NCI-H2227 (cell line): ENCODE measurements at regions not wholly inside any gene's neighbourhood (a gene's known extent, or its start where the extent isn't known, plus 50 kb on each side); places are given as distances from the start of the nearest gene placed in this dataset.

Experiments used
- DNase-seq: peaks from one replicate; lab custom pipeline; 2025; ENCODE audit not compliant: unreplicated experiment; lab: John Stamatoyannopoulos, UW

DNA sequence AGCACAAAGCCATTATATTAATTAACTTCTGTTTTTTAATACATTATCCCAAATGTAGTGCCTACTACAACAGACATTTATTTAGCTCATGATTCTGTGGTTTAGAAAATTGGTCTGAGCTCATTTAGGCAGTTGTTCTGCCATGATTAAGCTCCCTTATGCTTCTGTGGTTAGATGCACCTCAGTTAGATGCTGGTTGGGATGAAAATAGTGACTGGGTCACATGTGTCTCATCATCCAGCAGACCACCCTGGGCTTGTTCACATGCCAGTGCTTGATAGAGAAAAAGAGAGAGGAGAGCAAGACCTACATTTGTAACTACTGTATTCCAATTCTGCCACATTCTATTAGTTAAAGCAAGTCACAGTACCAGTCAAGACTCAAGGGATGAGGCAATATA, 376.4 kb upstream of the GNPDA2 start:
- no peak for DNase-seq

DNA sequence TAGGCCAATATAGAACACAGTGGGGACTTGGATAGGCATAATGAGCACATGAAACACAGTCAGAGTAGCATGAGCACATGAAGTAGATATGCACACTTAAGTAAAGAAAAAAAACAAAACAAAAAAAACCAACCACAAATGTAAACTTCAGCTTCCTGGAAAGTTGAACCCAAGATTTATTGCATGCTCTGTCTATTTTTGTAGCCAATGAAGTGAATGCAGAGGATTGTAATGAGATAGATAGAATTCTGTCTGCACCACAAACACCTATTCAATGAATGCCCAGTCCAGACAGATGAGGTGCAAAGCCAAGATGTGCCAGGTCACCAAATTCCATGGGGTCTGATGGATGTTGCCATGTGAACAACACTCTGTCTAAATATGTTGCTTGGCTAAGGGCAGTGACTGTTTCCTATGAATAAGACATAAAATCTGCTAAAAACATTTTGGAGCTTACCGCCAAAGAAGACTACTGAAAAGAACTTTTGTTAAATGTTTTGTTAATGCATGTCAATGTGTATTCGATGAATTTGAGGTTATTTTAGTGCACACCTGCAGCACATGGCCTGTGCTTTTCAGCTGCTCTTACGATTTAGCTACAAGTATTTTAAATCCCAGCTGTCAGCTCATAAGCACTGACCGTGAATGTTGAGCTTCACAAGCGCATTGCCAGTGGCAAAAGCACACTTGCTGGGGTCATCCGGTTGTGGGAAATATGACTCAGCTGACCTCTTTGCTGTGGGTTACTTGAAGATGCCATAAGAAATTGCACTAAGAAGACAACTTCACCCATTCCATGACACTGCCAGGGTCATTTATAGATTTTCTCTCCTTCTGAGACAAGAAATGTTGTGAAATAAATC, 374.8 kb upstream of the GNPDA2 start:
- no peak for DNase-seq

DNA sequence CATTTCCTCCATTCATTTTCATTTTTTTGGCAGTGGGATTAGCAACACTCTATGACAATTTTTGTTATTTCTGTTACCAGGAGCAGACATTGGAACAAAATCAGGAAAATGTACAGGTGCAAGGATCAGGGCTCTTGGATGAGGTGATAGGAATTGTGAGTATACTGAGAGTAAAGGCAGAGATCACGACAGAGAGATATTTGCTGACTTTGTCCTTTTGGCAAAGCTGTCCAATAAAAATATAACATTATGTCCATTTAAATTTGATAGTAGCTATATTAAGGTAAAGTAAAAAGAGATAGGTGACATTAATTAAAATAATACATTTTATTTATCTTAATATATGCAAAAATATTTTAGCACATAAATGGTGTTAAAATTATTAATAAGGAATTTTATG, 373.1 kb upstream of the GNPDA2 start:
- no peak for DNase-seq

DNA sequence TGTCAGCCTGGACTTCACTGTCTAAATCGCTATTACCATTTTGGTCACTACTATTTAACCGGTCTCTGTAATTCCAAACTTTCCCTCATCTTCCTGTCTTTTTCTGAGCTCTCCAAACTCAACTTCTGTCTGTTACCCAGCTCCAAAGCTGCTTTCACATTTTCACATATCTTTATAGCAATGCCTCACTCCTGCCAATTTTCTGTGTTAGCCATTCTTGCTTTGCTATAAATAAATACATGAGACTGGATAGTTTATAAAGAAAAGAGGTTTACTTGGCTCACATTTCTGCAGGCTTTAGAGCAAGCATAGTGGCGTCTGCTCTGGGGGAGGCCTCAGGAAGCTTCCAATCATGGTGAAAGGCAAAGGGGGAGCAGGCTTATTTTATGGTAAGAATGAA, 368.3 kb upstream of the GNPDA2 start:
- DNase-seq: no peak

DNA sequence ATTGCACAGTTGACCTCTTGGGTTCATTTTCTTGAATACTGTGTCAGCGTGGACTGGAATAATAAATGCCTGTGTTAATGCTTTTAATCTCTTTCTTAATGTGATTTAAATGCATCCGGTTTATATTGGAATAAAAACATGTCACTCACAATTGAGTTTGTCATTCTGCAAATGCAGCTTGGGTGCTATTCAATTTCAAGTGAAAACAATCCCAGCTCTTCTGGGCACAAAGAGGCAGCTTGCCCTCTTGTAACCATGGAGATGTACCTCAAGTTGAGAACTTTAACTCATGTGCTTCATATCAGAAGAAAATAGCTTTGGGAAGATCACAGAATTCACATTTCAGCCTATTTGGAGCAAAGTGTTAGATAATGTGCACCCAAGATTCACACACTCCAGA, 355.7 kb upstream of the GNPDA2 start:
- no peak for DNase-seq

DNA sequence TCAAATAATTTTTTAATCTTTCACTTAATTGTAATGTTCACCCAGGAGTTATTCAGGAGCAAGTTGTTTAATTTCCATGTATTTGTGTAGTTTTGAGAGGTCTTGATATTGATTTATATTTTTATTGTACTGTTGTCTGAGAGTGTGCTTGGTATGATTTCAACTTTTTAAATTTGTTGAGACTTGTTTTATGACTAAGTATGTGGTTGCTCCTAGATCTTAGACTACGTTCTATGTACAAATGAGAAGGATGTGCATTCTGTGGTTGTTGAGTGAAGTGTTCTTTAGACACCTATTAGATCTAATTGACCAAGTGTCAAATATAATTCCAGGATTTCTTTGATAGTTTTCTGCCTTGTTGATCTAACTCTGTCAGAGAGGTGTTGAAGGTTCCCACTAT, 353.3 kb upstream of the GNPDA2 start:
- DNase-seq: no peak

DNA sequence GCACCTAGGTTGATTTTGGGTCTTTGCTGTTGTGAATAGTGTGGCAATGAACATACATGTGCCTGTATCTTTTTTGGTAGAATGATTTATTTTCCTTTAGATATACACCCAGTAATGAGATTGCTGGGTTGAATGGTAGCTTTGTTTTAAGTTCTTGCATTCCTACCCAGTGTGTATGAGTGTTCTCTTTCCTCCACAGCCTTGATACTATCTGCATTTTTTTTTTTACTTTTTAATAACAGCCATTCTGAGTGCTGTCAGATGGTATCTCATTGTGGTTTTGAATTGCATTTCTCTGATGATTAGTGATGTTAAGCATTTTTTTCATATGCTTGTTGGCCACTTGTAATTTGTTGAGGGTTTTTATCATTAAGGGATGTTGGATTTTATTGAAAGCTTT, 351.8 kb upstream of the GNPDA2 start:
- DNase-seq: no peak

DNA sequence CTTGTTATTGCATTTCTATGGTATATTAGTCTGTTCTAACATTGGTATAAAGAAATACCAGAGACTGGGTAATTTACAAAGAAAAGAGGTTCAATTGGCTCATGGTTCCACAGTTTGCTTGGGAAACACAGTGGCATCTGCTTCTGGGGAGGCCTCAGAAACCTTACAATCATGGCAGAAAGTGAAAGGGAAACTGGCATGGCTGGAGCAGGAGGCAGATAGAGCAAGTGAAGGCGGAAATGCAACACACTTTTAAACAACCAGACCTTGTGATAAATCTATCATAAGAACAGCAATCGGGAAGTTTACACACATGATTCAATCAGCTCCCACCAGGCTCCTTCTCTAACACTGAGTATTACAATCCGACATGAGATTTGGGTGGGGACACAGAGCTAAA, 346.6 kb upstream of the GNPDA2 start:
- DNase-seq: no peak

DNA sequence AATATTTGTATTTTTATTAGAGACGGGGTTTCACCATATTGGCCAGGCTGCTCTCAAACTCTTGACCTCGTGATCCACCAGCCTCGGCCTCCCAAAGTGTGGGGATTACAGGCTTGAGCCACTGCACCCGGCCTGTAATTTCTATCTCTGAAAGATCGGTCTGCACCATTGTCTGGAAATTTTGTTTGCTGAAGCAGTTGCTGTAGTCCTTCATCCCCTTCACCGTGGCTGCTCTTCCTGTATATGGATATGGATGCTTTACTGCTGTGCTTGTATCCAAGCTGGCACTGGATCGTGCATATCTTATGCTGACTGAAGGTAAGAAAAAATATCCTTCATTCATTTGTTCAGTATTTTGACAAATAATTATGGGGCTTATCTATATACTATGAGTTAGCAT, 338.4 kb upstream of the GNPDA2 start:
- DNase-seq: no peak

DNA sequence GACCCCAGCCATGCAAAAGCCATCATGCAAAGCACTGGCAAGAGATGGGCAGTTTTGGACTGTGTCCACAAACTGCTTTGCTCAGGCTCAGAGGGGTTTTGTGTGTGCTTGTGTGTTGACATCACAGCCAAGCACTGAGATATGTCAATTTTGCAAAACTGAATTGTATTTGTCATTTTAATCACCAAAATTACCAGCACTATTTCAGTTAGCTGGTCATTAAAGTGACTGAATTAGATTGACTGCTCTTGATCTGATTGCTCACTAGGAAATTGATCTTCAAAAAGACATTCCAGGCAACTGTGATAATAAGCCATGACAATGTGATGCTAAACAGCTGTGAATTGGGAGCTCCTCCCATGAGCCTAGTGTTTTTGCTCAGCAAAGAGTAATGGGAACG, 337.3 kb upstream of the GNPDA2 start:
- peak; percentile 56 for DNase-seq

DNA sequence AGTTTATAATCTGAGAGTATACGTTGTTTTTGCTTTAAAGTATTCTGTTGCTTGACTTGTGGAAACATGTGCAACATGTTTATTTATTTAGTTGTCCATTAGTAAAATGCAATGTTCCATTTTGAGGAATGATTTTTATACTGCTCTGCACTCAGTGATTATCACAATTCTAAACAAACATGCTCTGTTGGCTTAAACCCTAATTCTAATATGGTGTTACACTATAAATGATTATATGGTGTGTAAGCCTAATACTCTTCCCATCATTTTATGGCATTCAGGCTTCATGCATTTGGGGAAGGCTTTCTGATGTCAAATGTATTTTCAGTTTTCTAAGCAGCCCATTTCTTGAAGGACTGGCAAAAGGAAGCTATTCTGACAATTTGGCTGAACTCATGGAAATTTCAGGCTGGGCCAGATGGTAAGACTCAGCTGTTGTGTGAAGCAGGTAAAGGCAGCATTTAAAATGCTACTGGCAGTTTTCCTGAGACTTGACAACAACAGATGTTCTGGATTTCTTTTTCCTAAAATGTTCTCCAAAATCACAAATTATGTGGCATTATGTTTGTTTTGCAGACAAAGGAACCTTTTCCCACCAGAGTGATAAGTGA, 336.7 kb upstream of the GNPDA2 start:
- peak; percentile 56 for DNase-seq

DNA sequence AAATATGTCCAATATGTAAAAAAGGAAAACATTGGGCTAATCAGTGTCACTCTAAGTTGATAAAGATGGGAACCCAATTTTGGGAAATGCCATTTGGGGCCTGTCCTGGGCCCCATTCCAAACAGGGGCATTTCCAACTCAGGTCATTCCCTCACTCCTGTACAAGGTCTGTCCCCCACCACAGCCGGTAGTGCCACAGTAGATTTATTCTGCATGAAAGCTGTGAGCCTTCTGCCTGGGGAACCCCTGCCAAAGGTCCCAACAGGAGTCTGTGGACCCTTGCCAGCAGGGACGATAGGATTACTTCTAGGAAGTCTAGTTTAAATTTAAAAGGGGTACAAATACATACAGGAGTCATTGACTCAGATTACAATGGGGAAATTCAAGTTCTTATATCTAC, 317.6 kb upstream of the GNPDA2 start:
- no peak for DNase-seq

DNA sequence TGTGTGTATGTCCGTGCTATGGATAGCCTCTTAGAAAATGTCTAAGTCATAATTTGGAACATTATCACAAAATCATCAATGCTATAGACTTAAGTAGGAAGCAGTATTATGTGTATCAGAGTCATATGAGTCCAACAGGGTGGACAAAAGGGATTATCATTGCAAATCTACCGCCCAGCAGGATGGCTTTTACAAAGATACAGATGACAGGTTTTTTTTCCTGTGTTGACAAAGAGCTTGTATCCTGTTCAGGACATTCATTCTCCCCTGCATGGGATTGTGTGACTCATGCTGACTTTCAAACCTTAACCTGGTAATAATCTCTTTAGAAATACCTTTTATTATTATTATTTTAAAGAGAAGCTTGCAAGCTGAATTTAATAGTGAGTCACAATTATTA, 310.3 kb upstream of the GNPDA2 start:
- peak; percentile 1 for DNase-seq

DNA sequence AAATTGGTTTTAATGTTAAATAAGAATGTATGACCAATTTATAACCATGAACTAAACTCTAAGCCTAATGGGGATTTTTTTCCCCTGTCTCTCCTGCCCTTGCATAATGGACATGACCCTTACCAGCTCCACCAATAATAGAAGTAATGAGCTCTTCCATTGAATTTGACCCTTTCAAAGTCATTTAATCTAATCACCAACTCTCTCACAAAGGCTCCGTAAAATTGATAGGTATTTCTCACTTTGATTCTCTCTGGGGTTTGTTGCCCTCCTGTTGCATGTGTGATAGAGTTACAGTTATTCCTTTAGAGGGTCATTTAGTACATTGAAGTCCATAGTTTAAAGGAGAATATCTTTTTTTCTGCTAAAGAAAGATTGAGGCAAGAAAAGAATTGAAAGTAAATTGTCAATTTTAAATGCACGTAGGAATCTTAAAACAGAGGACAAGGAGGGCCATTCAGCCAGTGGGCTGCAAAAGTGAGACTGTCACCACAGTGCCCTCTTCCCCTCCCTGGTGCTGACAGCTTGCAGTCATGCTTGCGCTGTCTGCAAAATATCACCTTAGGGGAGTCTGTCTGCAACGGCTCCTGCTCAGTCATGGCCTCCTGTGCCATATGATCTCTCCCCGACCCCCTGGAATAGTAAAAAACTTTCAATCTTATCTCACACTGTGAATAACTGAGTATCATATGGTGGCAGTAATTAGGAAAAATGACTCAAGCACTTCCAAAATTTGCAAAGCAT, 307.5 kb upstream of the GNPDA2 start:
- DNase-seq: no peak

DNA sequence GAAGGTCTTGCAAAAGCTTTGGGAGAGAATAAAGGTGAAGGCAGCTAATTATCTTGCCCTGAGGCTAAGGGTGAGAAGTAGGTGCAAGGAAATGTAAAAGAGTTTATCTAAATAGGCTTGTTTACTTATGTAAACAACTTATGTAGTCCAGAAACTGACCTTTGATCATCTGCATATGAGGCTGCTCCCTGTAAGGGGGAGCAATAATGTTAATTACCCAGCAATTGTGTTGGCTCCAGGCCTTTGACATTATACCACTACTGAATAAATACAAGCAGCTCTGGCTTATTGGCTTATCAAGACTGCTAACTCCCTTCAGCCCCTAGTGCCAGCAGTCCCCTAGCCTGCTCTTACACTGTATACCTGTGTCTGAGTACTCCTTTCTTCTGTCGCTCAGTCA, 303.7 kb upstream of the GNPDA2 start:
- DNase-seq: no peak

DNA sequence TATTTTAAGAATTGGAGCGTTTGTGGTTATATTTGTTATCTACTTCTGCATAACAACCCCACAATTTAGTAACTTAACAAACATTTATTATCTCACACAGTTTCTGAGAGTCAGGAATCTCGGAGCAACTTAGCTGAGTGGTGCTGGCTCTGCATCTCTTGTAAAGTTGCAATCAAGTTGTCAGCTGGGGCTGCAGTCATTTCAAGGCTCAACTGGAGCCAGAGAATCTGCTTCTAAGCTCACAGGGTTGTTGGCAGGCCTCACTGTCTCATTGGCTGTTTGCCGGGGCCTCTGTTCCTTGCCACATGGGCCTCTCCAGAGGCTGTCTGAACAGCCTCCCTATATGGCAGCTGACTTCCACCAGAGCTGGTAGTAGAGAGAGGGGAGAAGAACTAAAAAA, 281.2 kb upstream of the GNPDA2 start:
- DNase-seq: no peak

DNA sequence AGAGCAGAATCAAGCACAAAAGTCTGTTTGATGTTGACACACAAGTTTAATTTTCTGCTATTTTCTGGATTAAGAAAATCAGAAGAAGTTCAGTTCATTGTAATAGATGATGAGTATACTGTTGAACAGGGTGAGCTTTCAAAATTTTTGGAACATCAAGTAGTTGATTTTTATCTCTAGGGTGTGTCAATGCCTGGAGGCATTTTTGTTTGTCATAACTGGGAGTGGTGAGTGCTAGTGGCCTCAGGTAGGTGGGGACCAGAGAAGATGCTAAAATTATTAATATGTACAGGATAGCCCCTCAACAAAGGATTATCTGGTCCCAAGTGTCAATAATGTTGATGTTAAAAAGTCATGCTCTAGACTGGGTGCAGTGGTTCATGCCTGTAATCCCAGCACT, 279.7 kb upstream of the GNPDA2 start:
- DNase-seq: no peak

DNA sequence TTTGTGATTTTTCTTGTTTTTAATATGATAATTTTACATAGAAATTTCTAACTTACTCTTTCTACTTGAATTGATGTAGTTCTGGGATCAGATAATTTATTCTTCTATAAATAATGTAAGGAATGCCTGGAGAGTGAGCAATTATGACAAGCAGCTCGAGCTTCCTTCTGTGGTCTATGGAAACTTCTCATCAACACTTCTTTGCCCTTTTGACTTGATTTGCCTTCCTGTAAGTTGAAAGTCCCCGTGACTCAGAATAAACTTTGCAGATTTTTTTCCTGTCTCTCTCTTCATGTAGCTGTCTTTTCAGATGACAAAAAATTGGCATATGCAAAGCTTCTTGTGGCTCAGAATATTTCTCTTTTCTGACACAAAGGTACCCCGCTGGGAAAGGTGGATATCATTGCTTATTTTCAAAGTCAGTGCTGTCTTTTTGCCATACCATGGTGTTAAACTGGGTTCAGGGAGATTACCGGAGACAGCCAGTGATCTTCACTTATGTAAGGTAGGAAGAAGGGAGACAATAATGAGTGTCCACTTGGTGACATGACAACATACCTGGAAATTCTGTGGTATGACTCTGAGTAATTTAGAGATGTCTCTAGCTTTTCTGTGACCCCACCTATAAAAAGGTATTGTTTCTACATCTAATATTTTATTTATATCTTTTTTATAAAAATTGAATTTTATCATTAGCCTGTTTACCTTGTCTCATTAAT, 278.6 kb upstream of the GNPDA2 start:
- DNase-seq: no peak

DNA sequence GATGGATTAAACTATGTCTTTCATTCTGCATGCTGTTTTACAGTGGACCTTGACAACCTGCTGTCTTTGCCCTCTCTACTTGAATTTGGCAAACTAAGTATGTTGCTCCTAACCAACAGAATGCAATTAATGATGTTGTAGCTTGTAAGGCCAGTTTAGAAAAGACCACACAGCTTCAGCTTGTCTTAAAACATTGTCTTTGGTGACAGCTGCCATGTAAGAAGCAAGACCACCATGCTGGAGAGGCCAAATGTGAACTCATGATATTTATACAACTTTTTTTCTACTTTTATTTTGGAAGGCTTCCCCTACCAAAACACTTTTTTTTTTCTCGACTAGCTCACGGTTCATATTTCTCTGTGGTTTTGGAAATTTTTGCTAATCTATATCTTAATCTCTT, 278.0 kb upstream of the GNPDA2 start:
- DNase-seq: no peak

DNA sequence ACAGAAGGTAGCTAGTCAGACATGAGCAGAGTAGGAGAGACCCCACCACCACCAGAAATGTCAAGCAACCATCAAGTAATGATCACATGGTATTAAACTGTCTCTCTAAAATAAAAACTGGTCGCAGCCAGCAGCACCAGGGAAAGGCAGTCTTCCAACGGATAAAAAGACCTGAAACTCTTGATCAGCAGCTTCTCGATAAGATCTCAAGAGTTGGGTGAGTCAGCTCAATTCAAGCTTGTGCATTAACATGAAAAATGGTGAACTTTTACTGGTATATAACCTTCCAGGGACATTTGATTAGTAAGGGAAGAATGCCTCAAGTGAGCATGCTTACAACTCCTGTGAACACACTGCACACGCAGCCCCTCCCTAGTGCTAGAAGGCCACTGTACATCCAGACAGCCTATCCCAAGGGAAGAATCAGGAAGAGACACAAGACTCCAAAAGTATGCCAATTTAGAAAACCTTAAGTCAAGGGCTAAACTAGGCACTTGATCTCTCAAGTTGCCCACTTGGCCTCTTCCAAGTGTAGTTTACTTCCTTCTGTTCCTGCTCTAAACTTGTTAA, 270.0 kb upstream of the GNPDA2 start:
- DNase-seq: no peak

DNA sequence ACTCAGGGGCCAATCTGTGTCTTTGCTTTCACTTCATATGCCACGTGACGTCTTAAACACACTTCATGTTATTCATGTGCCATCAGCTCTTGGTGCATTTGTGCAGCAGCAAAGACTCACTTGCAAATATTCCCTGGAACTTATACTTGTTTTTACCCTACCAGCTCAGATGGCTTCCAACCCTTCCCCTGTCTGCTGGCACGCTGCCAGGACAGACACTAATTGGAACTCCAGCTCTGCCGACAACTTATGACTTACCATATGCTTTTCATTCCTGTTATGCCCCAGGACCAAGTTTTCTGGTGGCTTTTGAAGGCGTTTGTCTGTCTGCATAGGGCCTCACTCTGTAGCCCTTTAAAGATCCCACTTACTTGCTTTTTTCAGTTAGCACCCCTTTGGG, 261.7 kb upstream of the GNPDA2 start:
- DNase-seq: no peak
